ENCODE measurements at regions not wholly inside any gene's neighbourhood (a gene's known extent, or its start where the extent isn't known, plus 50 kb on each side); places are given as distances from the start of the nearest gene placed in this dataset.

GRCh38 chr2:17301437-17301836 lies 216.8 kb downstream of the RAD51AP2 start:
- no peak overlapping the region for H3K4me3 Mint-ChIP-seq
- no peak overlapping the region for H3K27ac ChIP-seq (ENCODE audit: low read depth, low read length)
- no peaks in the 10 kb centered on the region for H3K27me3 Mint-ChIP-seq (ENCODE audit: insufficient read depth)
- no peaks in the 10 kb centered on the region for H3K4me1 ChIP-seq (ENCODE audit: control insufficient read depth, insufficient read depth, low read length)
- no peaks in the 10 kb centered on the region for H3K36me3 ChIP-seq (ENCODE audit: control insufficient read depth, insufficient read depth, low read length)
- H3K27me3 ChIP-seq (ENCODE audit: control insufficient read depth, insufficient read depth, low read length, poor library complexity, severe bottlenecking), result no peaks in the 10 kb centered on the region
- H3K4me1 Mint-ChIP-seq, result peaks cover under 1% of the 10 kb centered on the region
- TF ChIP-seq CTCF (conservative IDR thresholded peaks at IDR 0.05), result no peak
- no peak overlapping the region for H3K27ac Mint-ChIP-seq
- H3K9me3 ChIP-seq (ENCODE audit: control insufficient read depth, low read length), result no peaks in the 10 kb centered on the region
- H3K9me3 Mint-ChIP-seq, result no peaks in the 10 kb centered on the region
- no peak for DNase-seq
- WGBS, 2 experiments (ENCODE audit: insufficient coverage in 1 of 2, insufficient read length in 1 of 2), result 60 to 75% methylated on average over 2 of the region's 2 CpGs
- no peak overlapping the region for H3K4me3 ChIP-seq (ENCODE audit: low read length)
- H3K36me3 Mint-ChIP-seq (ENCODE audit: low read depth), result no peaks in the 10 kb centered on the region
- no peak overlapping the region for H3K9ac ChIP-seq (ENCODE audit: extremely low read depth, low read length, poor library complexity, severe bottlenecking)

DNA sequence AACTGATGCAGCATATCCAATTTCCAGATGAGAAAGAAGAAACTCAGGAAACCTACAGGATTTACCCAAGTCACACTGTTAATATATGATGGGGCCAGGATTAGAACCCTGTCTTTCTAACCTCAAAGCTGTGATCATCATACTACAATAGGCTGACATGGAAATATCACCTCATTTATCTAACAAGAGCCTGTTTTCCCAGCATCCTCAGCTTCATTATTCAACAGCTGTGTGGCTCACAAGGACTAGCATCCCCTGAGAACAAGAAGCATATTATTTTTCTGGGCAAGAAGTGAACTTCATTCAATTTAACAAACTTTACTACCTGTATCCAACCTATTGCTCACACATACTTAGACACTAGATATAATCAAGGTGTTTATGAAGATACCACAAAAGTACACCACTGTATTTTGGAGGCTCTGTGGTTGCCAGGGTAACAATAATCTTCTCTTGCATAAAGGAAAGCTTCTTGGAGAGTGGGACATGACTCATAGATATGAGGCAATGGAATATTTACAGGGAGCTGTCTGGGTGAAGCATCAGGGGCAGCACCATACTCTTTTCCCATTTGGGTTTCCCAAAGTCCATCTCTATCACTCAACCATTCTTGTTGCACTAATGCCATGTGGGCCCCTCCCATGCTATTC lies 218.2 kb downstream of the RAD51AP2 start:
- TF ChIP-seq CTCF (conservative IDR thresholded peaks at IDR 0.05), result no peak
- H3K9ac ChIP-seq (ENCODE audit: extremely low read depth, low read length, poor library complexity, severe bottlenecking), result no peak overlapping the region
- H3K36me3 Mint-ChIP-seq (ENCODE audit: low read depth), result no peaks in the 10 kb centered on the region
- H3K9me3 ChIP-seq (ENCODE audit: control insufficient read depth, low read length), result no peaks in the 10 kb centered on the region
- no peak overlapping the region for H3K4me3 Mint-ChIP-seq
- H3K4me1 ChIP-seq (ENCODE audit: control insufficient read depth, insufficient read depth, low read length), result no peaks in the 10 kb centered on the region
- DNase-seq, result no peak
- H3K27me3 ChIP-seq (ENCODE audit: control insufficient read depth, insufficient read depth, low read length, poor library complexity, severe bottlenecking), result no peaks in the 10 kb centered on the region
- H3K4me1 Mint-ChIP-seq, result no peaks in the 10 kb centered on the region
- no peak overlapping the region for H3K4me3 ChIP-seq (ENCODE audit: low read length)
- no peak overlapping the region for H3K27ac Mint-ChIP-seq
- no peak overlapping the region for H3K27ac ChIP-seq (ENCODE audit: low read depth, low read length)
- no peaks in the 10 kb centered on the region for H3K9me3 Mint-ChIP-seq
- H3K36me3 ChIP-seq (ENCODE audit: control insufficient read depth, insufficient read depth, low read length), result no peaks in the 10 kb centered on the region
- no peaks in the 10 kb centered on the region for H3K27me3 Mint-ChIP-seq (ENCODE audit: insufficient read depth)

DNA sequence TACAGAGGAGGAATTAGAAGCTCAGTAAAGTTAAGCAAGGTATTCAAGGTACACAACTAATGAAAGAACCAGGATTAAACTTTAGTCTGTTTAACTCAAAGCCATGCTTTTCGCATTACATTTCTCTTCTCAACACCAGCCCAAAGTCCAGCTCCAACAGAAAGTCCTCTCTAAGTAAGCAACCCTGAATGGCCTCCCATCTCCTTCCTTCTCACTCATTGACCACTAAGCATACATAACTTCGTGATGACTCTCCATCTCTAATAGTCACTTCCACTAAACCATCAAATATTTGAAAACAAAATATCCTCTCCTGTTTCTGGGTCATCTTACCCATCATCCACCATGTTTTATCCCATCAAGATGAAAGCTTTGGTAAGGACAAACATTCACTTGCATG lies 219.8 kb downstream of the RAD51AP2 start:
- no peaks in the 10 kb centered on the region for H3K36me3 Mint-ChIP-seq (ENCODE audit: low read depth)
- Histone ChIP-seq H3K36me3 (ENCODE audit: control insufficient read depth, insufficient read depth, low read length) (no peaks in the 10 kb centered on the region), H3K9ac (ENCODE audit: extremely low read depth, low read length, poor library complexity, severe bottlenecking) (no peak overlapping the region), H3K27me3 (ENCODE audit: control insufficient read depth, insufficient read depth, low read length, poor library complexity, severe bottlenecking) (no peaks in the 10 kb centered on the region), H3K9me3 (ENCODE audit: control insufficient read depth, low read length) (no peaks in the 10 kb centered on the region), H3K27ac (ENCODE audit: low read depth, low read length) (no peak overlapping the region), H3K4me1 (ENCODE audit: control insufficient read depth, insufficient read depth, low read length) (no peaks in the 10 kb centered on the region), H3K4me3 (ENCODE audit: low read length) (no peak overlapping the region)
- H3K27me3 Mint-ChIP-seq (ENCODE audit: insufficient read depth), result no peaks in the 10 kb centered on the region
- DNase-seq, result no peak
- no peak overlapping the region for H3K27ac Mint-ChIP-seq
- no peak for TF ChIP-seq CTCF (conservative IDR thresholded peaks at IDR 0.05)
- WGBS, 2 experiments (ENCODE audit: insufficient coverage in 1 of 2, insufficient read length in 1 of 2), result 91 to 95% methylated on average over 2 of the region's 2 CpGs
- no peaks in the 10 kb centered on the region for H3K9me3 Mint-ChIP-seq
- H3K4me3 Mint-ChIP-seq, result no peak overlapping the region
- H3K4me1 Mint-ChIP-seq, result no peaks in the 10 kb centered on the region

Data from endodermal cell (in vitro differentiated cells).